ENCODE measurements at regions not wholly inside any gene's neighbourhood (a gene's known extent, or its start where the extent isn't known, plus 50 kb on each side); places are given as distances from the start of the nearest gene placed in this dataset.

GRCh38 chr5:112653638-112654205 is 84.0 kb upstream of the APC start:
- H3K79me1 ChIP-seq (ENCODE audit: low read length): no peaks in the 10 kb centered on the region
- no peak overlapping the region for H4K12ac ChIP-seq (ENCODE audit: low read depth, low read length)
- no peak overlapping the region for H3K18ac ChIP-seq (ENCODE audit: low read length)
- H3K9ac ChIP-seq (ENCODE audit: low read length): peak overlapping the region; percentile 29
- no peak overlapping the region for H3K14ac ChIP-seq (ENCODE audit: low read length)
- H2BK12ac ChIP-seq (ENCODE audit: low read length): no peak overlapping the region
- H4K91ac ChIP-seq (ENCODE audit: low read depth, low read length): no peak overlapping the region
- DNase-seq: no peak
- H2AK5ac ChIP-seq (ENCODE audit: low read length): no peak overlapping the region
- H2BK120ac ChIP-seq (ENCODE audit: insufficient read depth, low read length, poor library complexity): no peak overlapping the region
- no peak overlapping the region for H3K27ac ChIP-seq (ENCODE audit: low read depth, low read length)
- no peak overlapping the region for H3K4me2 ChIP-seq (ENCODE audit: low read length)
- no CpG with 5 or more reads among the region's 5 CpGs for WGBS (ENCODE audit: extremely low coverage, insufficient coverage, insufficient read length)
- H2AFZ ChIP-seq (ENCODE audit: insufficient read depth, low read length, poor library complexity): no peak overlapping the region
- no peaks in the 10 kb centered on the region for H3K9me3 ChIP-seq (ENCODE audit: insufficient read depth, low read depth, low read length)
- no peak overlapping the region for H3K23ac ChIP-seq (ENCODE audit: low read length)
- no peaks in the 10 kb centered on the region for H3K27me3 ChIP-seq (ENCODE audit: insufficient read depth, low read length)
- H3K4ac ChIP-seq (ENCODE audit: low read depth, low read length): no peak overlapping the region
- no peak overlapping the region for H2BK5ac ChIP-seq (ENCODE audit: low read depth, low read length, poor library complexity)
- no peak overlapping the region for H3K4me3 ChIP-seq (ENCODE audit: low read depth, low read length)
- H3K36me3 ChIP-seq (ENCODE audit: control insufficient read depth in 1 of 2, insufficient read depth in 2 of 2, low read length in 2 of 2): no peaks in the 10 kb centered on the region
- no peak overlapping the region for H4K8ac ChIP-seq (ENCODE audit: low read depth, low read length)
- no peaks in the 10 kb centered on the region for H3K79me2 ChIP-seq (ENCODE audit: control insufficient read depth, insufficient read depth, low read length, poor library complexity)
- no peaks in the 10 kb centered on the region for H3K4me1 ChIP-seq (ENCODE audit: control insufficient read depth in 1 of 2, insufficient read depth in 2 of 2, low read length in 2 of 2)

GRCh38 chr5:112655513-112655912 is 82.2 kb upstream of the APC start:
- no peak overlapping the region for H4K12ac ChIP-seq (ENCODE audit: low read depth, low read length)
- no peaks in the 10 kb centered on the region for H3K4me1 ChIP-seq (ENCODE audit: control insufficient read depth in 1 of 2, insufficient read depth in 2 of 2, low read length in 2 of 2)
- H3K9ac ChIP-seq (ENCODE audit: low read length): no peak overlapping the region
- no peaks in the 10 kb centered on the region for H3K36me3 ChIP-seq (ENCODE audit: control insufficient read depth in 1 of 2, insufficient read depth in 2 of 2, low read length in 2 of 2)
- no peak overlapping the region for H3K23ac ChIP-seq (ENCODE audit: low read length)
- no peak overlapping the region for H3K4me2 ChIP-seq (ENCODE audit: low read length)
- no peak overlapping the region for H3K14ac ChIP-seq (ENCODE audit: low read length)
- no peak overlapping the region for H3K4me3 ChIP-seq (ENCODE audit: low read depth, low read length)
- H4K8ac ChIP-seq (ENCODE audit: low read depth, low read length): no peak overlapping the region
- no peak overlapping the region for H3K18ac ChIP-seq (ENCODE audit: low read length)
- H4K91ac ChIP-seq (ENCODE audit: low read depth, low read length): no peak overlapping the region
- H2AFZ ChIP-seq (ENCODE audit: insufficient read depth, low read length, poor library complexity): no peak overlapping the region
- H3K79me1 ChIP-seq (ENCODE audit: low read length): no peaks in the 10 kb centered on the region
- no CpG with 5 or more reads among the region's 6 CpGs for WGBS (ENCODE audit: extremely low coverage, insufficient coverage, insufficient read length)
- no peaks in the 10 kb centered on the region for H3K9me3 ChIP-seq (ENCODE audit: insufficient read depth, low read depth, low read length)
- no peak for DNase-seq
- H2AK5ac ChIP-seq (ENCODE audit: low read length): no peak overlapping the region
- H3K27ac ChIP-seq (ENCODE audit: low read depth, low read length): no peak overlapping the region
- no peaks in the 10 kb centered on the region for H3K27me3 ChIP-seq (ENCODE audit: insufficient read depth, low read length)
- H3K4ac ChIP-seq (ENCODE audit: low read depth, low read length): no peak overlapping the region
- no peak overlapping the region for H2BK5ac ChIP-seq (ENCODE audit: low read depth, low read length, poor library complexity)
- no peak overlapping the region for H2BK12ac ChIP-seq (ENCODE audit: low read length)
- no peak overlapping the region for H2BK120ac ChIP-seq (ENCODE audit: insufficient read depth, low read length, poor library complexity)
- no peaks in the 10 kb centered on the region for H3K79me2 ChIP-seq (ENCODE audit: control insufficient read depth, insufficient read depth, low read length, poor library complexity)

GRCh38 chr5:112656451-112656850 is 81.2 kb upstream of the APC start:
- H3K79me2 ChIP-seq (ENCODE audit: control insufficient read depth, insufficient read depth, low read length, poor library complexity): no peaks in the 10 kb centered on the region
- no peak overlapping the region for H3K4me3 ChIP-seq (ENCODE audit: low read depth, low read length)
- H2AK5ac ChIP-seq (ENCODE audit: low read length): no peak overlapping the region
- DNase-seq: no peak
- H4K12ac ChIP-seq (ENCODE audit: low read depth, low read length): no peak overlapping the region
- H3K9ac ChIP-seq (ENCODE audit: low read length): no peak overlapping the region
- no peak overlapping the region for H3K23ac ChIP-seq (ENCODE audit: low read length)
- H2BK12ac ChIP-seq (ENCODE audit: low read length): no peak overlapping the region
- no CpG with 5 or more reads among the region's 2 CpGs for WGBS (ENCODE audit: extremely low coverage, insufficient coverage, insufficient read length)
- no peaks in the 10 kb centered on the region for H3K36me3 ChIP-seq (ENCODE audit: control insufficient read depth in 1 of 2, insufficient read depth in 2 of 2, low read length in 2 of 2)
- H3K79me1 ChIP-seq (ENCODE audit: low read length): no peaks in the 10 kb centered on the region
- H3K27me3 ChIP-seq (ENCODE audit: insufficient read depth, low read length): no peaks in the 10 kb centered on the region
- H2AFZ ChIP-seq (ENCODE audit: insufficient read depth, low read length, poor library complexity): no peak overlapping the region
- H3K27ac ChIP-seq (ENCODE audit: low read depth, low read length): no peak overlapping the region
- no peak overlapping the region for H4K8ac ChIP-seq (ENCODE audit: low read depth, low read length)
- no peak overlapping the region for H3K18ac ChIP-seq (ENCODE audit: low read length)
- no peak overlapping the region for H3K4ac ChIP-seq (ENCODE audit: low read depth, low read length)
- H2BK120ac ChIP-seq (ENCODE audit: insufficient read depth, low read length, poor library complexity): no peak overlapping the region
- H4K91ac ChIP-seq (ENCODE audit: low read depth, low read length): no peak overlapping the region
- H3K4me1 ChIP-seq (ENCODE audit: control insufficient read depth in 1 of 2, insufficient read depth in 2 of 2, low read length in 2 of 2): no peaks in the 10 kb centered on the region
- H2BK5ac ChIP-seq (ENCODE audit: low read depth, low read length, poor library complexity): no peak overlapping the region
- H3K9me3 ChIP-seq (ENCODE audit: insufficient read depth, low read depth, low read length): no peaks in the 10 kb centered on the region
- H3K4me2 ChIP-seq (ENCODE audit: low read length): no peak overlapping the region
- no peak overlapping the region for H3K14ac ChIP-seq (ENCODE audit: low read length)

- no peak overlapping the region for H3K23ac ChIP-seq (ENCODE audit: low read length)
- no peaks in the 10 kb centered on the region for H3K9me3 ChIP-seq (ENCODE audit: insufficient read depth, low read depth, low read length)
- H3K9ac ChIP-seq (ENCODE audit: low read length): peak overlapping the region; percentile 33
- H3K79me1 ChIP-seq (ENCODE audit: low read length): no peaks in the 10 kb centered on the region
- H2AK5ac ChIP-seq (ENCODE audit: low read length): no peak overlapping the region
- no peak for DNase-seq
- H3K4ac ChIP-seq (ENCODE audit: low read depth, low read length): no peak overlapping the region
- no peaks in the 10 kb centered on the region for H3K79me2 ChIP-seq (ENCODE audit: control insufficient read depth, insufficient read depth, low read length, poor library complexity)
- no peak overlapping the region for H4K8ac ChIP-seq (ENCODE audit: low read depth, low read length)
- no peak overlapping the region for H3K4me2 ChIP-seq (ENCODE audit: low read length)
- no peaks in the 10 kb centered on the region for H3K4me1 ChIP-seq (ENCODE audit: control insufficient read depth in 1 of 2, insufficient read depth in 2 of 2, low read length in 2 of 2)
- H2BK120ac ChIP-seq (ENCODE audit: insufficient read depth, low read length, poor library complexity): no peak overlapping the region
- H4K91ac ChIP-seq (ENCODE audit: low read depth, low read length): no peak overlapping the region
- no peaks in the 10 kb centered on the region for H3K27me3 ChIP-seq (ENCODE audit: insufficient read depth, low read length)
- H3K4me3 ChIP-seq (ENCODE audit: low read depth, low read length): no peak overlapping the region
- H2BK5ac ChIP-seq (ENCODE audit: low read depth, low read length, poor library complexity): no peak overlapping the region
- no peak overlapping the region for H2BK12ac ChIP-seq (ENCODE audit: low read length)
- H2AFZ ChIP-seq (ENCODE audit: insufficient read depth, low read length, poor library complexity): no peak overlapping the region
- H4K12ac ChIP-seq (ENCODE audit: low read depth, low read length): no peak overlapping the region
- WGBS (ENCODE audit: extremely low coverage, insufficient coverage, insufficient read length): no CpG with 5 or more reads among the region's 3 CpGs
- no peaks in the 10 kb centered on the region for H3K36me3 ChIP-seq (ENCODE audit: control insufficient read depth in 1 of 2, insufficient read depth in 2 of 2, low read length in 2 of 2)
- no peak overlapping the region for H3K14ac ChIP-seq (ENCODE audit: low read length)
- no peak overlapping the region for H3K18ac ChIP-seq (ENCODE audit: low read length)
- no peak overlapping the region for H3K27ac ChIP-seq (ENCODE audit: low read depth, low read length)
These were observed 79.9 kb upstream of the APC start for GRCh38 chr5:112657804-112658203.
